ENCODE measurements at regions not wholly inside any gene's neighbourhood (a gene's known extent, or its start where the extent isn't known, plus 50 kb on each side); places are given as distances from the start of the nearest gene placed in this dataset.

- ChIA-PET POLR2A (no interaction called here), CTCF (interaction anchor here (0.6 kb wide), 1 partner anchor 1218 kb away, joined by 4 read pairs; no protein-coding TSS in a partner anchor)
- Histone ChIP-seq H3K9me3 (ENCODE audit: control insufficient read depth, insufficient read depth, low read depth, low read length) (no peaks in the 10 kb centered on the region), H3K4me1 (ENCODE audit: control insufficient read depth, insufficient read depth, low read length) (no peaks in the 10 kb centered on the region), H3K36me3 (ENCODE audit: control insufficient read depth in 2 of 2, insufficient read depth in 1 of 2, low read length in 2 of 2) (no peaks in the 10 kb centered on the region), H3K4me3 (ENCODE audit: low read depth, low read length) (no peak overlapping the region), H3K27ac (ENCODE audit: extremely low read depth, low read depth, low read length) (no peak overlapping the region)
- TF ChIP-seq ZNF560 (tag by site-specific recombination; IDR thresholded peaks at IDR 0.05; ENCODE audit: borderline replicate concordance) (no peak), ZSCAN23 (tag by site-specific recombination; IDR thresholded peaks at IDR 0.05) (no peak), ZBTB8A (tag by site-specific recombination; IDR thresholded peaks at IDR 0.05) (no peak), ZNF473 (tag by site-specific recombination; IDR thresholded peaks at IDR 0.05) (no peak), ZNF157 (tag by site-specific recombination; IDR thresholded peaks at IDR 0.05) (no peak), ZNF596 (tag by site-specific recombination; IDR thresholded peaks at IDR 0.05) (no peak)
Observed at GRCh38 chr2:33917252-33917651, 318.2 kb upstream of the FAM98A start.

DNA sequence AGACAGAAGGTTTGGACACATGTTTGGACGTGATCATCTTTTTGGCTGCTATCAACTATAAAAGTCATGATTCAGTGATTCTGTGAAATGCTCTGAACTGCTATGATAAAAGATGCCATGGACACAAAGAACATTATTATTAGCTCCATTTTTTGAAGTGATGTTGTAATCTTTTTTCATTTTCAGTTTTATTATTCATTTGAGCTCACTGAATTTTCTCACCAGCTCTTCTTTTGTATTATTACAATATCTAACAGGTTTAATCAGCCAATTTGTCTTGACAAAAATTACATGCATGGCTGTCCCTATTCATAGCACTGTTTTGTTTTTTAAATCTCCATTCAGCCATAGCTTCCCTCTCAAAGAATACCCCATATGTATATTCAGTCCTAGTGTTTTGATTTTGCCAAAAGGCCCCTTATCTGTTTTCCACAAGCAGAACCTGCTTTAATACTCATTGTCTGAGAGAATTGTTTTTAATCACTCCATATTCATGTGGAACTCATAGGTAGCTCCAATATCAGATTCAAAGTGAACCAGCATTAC, 314.0 kb upstream of the FAM98A start:
- ChIA-PET CTCF (interaction anchor here (0.6 kb wide), 1 partner anchor 10 kb away, joined by 3 read pairs; no protein-coding TSS in a partner anchor), POLR2A (no interaction called here)
- Histone ChIP-seq H3K9me3 (ENCODE audit: control insufficient read depth, insufficient read depth, low read depth, low read length) (no peaks in the 10 kb centered on the region), H3K4me3 (ENCODE audit: low read depth, low read length) (no peak overlapping the region), H3K36me3 (ENCODE audit: control insufficient read depth in 2 of 2, insufficient read depth in 1 of 2, low read length in 2 of 2) (no peaks in the 10 kb centered on the region), H3K4me1 (ENCODE audit: control insufficient read depth, insufficient read depth, low read length) (no peaks in the 10 kb centered on the region), H3K27ac (ENCODE audit: extremely low read depth, low read depth, low read length) (no peak overlapping the region)
- no peak for TF ChIP-seq PRDM1 (tag by site-specific recombination; IDR thresholded peaks at IDR 0.05)
- no peak for TF ChIP-seq ZNF132 (tag by site-specific recombination; IDR thresholded peaks at IDR 0.05; ENCODE audit: borderline replicate concordance)
- no peak for TF ChIP-seq ZNF174 (tag by site-specific recombination; IDR thresholded peaks at IDR 0.05)
- TF ChIP-seq ZNF664 (tag by site-specific recombination; IDR thresholded peaks at IDR 0.05) = no peak
- TF ChIP-seq, protein P1, sequence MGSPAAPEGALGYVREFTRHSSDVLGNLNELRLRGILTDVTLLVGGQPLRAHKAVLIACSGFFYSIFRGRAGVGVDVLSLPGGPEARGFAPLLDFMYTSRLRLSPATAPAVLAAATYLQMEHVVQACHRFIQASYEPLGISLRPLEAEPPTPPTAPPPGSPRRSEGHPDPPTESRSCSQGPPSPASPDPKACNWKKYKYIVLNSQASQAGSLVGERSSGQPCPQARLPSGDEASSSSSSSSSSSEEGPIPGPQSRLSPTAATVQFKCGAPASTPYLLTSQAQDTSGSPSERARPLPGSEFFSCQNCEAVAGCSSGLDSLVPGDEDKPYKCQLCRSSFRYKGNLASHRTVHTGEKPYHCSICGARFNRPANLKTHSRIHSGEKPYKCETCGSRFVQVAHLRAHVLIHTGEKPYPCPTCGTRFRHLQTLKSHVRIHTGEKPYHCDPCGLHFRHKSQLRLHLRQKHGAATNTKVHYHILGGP (tag by site-specific recombination; IDR thresholded peaks at IDR 0.05) = no peak
- no peak for TF ChIP-seq ATF2 (tag by site-specific recombination; IDR thresholded peaks at IDR 0.05; ENCODE audit: low read depth)
- no peak for TF ChIP-seq ZNF280C (tag by site-specific recombination; IDR thresholded peaks at IDR 0.05)
- TF ChIP-seq ZNF23 (tag by site-specific recombination; IDR thresholded peaks at IDR 0.05; ENCODE audit: borderline replicate concordance) = no peak
- no peak for TF ChIP-seq ZNF76 (tag by site-specific recombination; IDR thresholded peaks at IDR 0.05; ENCODE audit: borderline replicate concordance, low read depth)
- no peak for TF ChIP-seq ZNF274 (IDR thresholded peaks at IDR 0.05; ENCODE audit: low read length)
- TF ChIP-seq ZNF274 (tag by site-specific recombination; IDR thresholded peaks at IDR 0.05; ENCODE audit: borderline replicate concordance) = no peak
- TF ChIP-seq TCF7L2 (IDR thresholded peaks at IDR 0.05; ENCODE audit: borderline replicate concordance, low read depth, low read length) = no peak
- TF ChIP-seq ZNF692 (tag by site-specific recombination; IDR thresholded peaks at IDR 0.05) = no peak

All from HEK293 (cell line).